Activated T-cell treated with anti-CD3 and anti-CD28 coated beads, Interleukin-2, amount 50 U/mL, for 72 hours (primary cell): ENCODE measurements at regions not wholly inside any gene's neighbourhood (a gene's known extent, or its start where the extent isn't known, plus 50 kb on each side); places are given as distances from the start of the nearest gene placed in this dataset.
"Not testable (repeated sequence)": the region's sequence is repeated elsewhere in the genome, so short reads cannot be mapped to it uniquely, and the experiment has no call there.

ENCODE experiments used
- ATAC-seq, 2 donors: fragments of 150-1000 bp; cut with Tn5 transposase; replicated peaks in 1 of 2; 2 replicates each; pipeline ENCODE4 v1.10.0; 2021; ENCODE audit warnings: moderate library complexity in 2 of 2, mild to moderate bottlenecking in 1 of 2
- DNase-seq, 2 donors: peaks; one replicate each; pipeline ENCODE4 v3.0.0; 2021 to 2022; ENCODE audit warnings: mixed read lengths in 1 of 2
- H3K27ac Mint-ChIP-seq: one replicate; pipeline ENCODE4 v1.8.0; 2022; ENCODE audit warnings: mild to moderate bottlenecking, moderate library complexity, mixed read lengths
- H3K27me3 Mint-ChIP-seq: one replicate; pipeline ENCODE4 v1.8.0; 2022; ENCODE audit warnings: low read depth, mixed read lengths
- H3K36me3 Mint-ChIP-seq, 2 donors: one replicate each; pipeline ENCODE4 v1.8.0; 2022; ENCODE audit warnings: mixed read lengths in 2 of 2, mild to moderate bottlenecking in 1 of 2; ENCODE audit not compliant: insufficient read depth in 2 of 2
- H3K4me1 Mint-ChIP-seq: one replicate; pipeline ENCODE4 v1.8.0; 2022; ENCODE audit warnings: low read depth, mixed read lengths
- H3K4me3 Mint-ChIP-seq, 2 donors: one replicate each; pipeline ENCODE4 v1.8.0; 2022; ENCODE audit warnings: mild to moderate bottlenecking in 2 of 2, mixed read lengths in 2 of 2, moderate library complexity in 2 of 2
- H3K9me3 Mint-ChIP-seq, 2 donors: one replicate each; pipeline ENCODE4 v1.8.0; 2022; ENCODE audit warnings: mixed read lengths in 2 of 2

DNA sequence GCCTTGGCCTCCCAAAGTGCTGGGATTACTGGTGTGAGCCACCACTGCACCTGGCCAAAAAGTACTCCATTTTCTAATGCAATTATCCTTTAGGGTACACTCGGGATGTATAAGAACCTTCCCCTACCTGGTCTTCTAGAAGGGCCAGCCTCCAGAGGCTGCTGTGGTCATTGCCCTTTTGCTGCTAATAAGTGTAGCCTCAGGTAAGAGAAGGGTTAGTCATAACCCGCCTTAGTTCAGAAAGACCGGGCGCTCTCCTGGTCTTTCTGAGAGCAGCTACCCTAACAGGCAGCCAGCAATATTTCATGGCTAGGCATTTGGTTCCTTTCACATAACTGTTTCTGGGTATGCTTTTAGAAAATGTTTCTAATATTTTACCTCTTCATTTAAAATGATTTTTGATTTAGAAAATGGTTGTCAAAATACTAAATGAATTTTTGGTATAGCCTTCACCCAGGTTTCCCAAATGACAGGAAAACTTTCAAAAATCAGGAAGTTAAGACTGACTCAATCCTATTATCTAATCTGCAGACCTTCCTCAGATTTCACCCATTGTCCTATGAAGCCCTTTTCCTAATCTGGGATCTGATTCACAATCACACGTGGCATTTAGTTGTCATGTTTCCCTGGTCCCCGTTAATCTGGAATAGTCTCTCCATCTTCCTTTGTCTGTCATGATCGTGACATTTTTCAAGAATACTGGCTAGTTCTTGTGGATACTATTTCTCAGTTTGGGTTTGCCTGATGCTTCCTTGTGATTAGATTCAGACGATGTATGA is 479.0 kb downstream of the SIPA1L2 start:
- no peak for ATAC-seq
- H3K36me3 Mint-ChIP-seq: peaks cover 0 to under 1% of the 10 kb centered on the region in 2 donors
- no peak overlapping the region for H3K4me3 Mint-ChIP-seq
- H3K4me1 Mint-ChIP-seq: no peaks in the 10 kb centered on the region
- peaks cover 0 to 1% of the 10 kb centered on the region in 2 donors for H3K9me3 Mint-ChIP-seq
- no peak for DNase-seq
- H3K27ac Mint-ChIP-seq: no peak overlapping the region
- H3K27me3 Mint-ChIP-seq: peaks cover 27% of the 10 kb centered on the region

GRCh38 chr1:232149287-232150201 is 480.4 kb downstream of the SIPA1L2 start:
- Mint-ChIP-seq H3K4me1 (no peaks in the 10 kb centered on the region), H3K27me3 (peaks cover 27% of the 10 kb centered on the region), H3K27ac (no peak overlapping the region), H3K4me3 (no peak overlapping the region), H3K9me3 (no peaks in the 10 kb centered on the region), H3K36me3 (no peaks in the 10 kb centered on the region)
- ATAC-seq (no peak), DNase-seq (no peak)

DNA sequence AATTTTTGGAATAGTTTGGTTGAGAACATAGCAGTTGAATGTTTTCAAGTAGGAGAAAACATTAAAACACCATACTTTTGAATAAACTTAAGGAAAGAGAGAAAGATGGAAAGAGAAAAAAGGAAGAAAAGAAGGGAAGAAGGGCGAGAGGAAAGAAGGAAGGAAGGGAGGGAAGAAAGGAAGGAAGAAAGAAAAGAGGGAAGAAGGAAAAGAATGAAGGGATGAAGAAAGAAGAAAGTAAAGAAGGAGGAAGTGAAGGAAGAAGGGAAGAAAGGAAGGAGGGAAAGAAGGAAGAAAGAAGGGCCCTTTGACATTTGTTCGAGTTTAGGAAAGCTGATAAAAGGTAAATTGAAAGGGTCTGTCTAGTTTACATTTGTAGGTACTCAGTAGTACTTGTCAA is 482.7 kb downstream of the SIPA1L2 start:
- no peaks in the 10 kb centered on the region for H3K9me3 Mint-ChIP-seq
- no peaks in the 10 kb centered on the region for H3K4me1 Mint-ChIP-seq
- peaks cover 27% of the 10 kb centered on the region for H3K27me3 Mint-ChIP-seq
- H3K27ac Mint-ChIP-seq: no peak overlapping the region
- ATAC-seq (no peak), DNase-seq (no peak)
- H3K36me3 Mint-ChIP-seq: no peaks in the 10 kb centered on the region
- H3K4me3 Mint-ChIP-seq: no peak overlapping the region

DNA sequence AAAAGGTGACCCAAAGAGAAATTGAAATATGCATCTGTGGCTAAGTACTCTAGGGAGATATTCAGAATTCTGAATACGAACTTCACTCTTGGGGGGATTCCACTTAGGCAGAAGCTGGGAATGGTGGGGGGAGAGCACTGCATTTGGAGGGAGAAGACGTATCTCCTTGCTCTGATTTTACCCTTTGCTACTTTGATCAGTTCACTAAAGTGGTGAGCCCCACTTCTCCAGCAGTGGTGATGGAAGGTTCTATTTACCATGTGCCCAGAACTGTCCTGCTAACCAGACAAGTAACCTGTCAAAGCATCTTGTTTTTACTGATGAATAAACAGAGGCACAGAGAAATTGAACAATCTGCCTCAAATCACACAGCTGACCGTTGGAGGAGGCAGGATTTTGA is 483.4 kb downstream of the SIPA1L2 start:
- Mint-ChIP-seq H3K36me3 (no peaks in the 10 kb centered on the region), H3K4me1 (no peaks in the 10 kb centered on the region), H3K27me3 (peaks cover 27% of the 10 kb centered on the region), H3K9me3 (no peaks in the 10 kb centered on the region), H3K27ac (no peak overlapping the region), H3K4me3 (no peak overlapping the region)
- ATAC-seq: no peak
- DNase-seq: no peak

GRCh38 chr1:232145768-232146167 is 484.2 kb downstream of the SIPA1L2 start:
- peaks cover 27% of the 10 kb centered on the region for H3K27me3 Mint-ChIP-seq

GRCh38 chr1:232144696-232145230 is 485.2 kb downstream of the SIPA1L2 start:
- Mint-ChIP-seq H3K4me1 (no peaks in the 10 kb centered on the region), H3K27ac (no peak overlapping the region), H3K9me3 (peaks cover 0 to 2% of the 10 kb centered on the region in 2 donors), H3K27me3 (peaks cover 27% of the 10 kb centered on the region), H3K36me3 (no peaks in the 10 kb centered on the region), H3K4me3 (no peak overlapping the region)
- ATAC-seq (no peak), DNase-seq (no peak)

More at GRCh38 chr1:232145768-232146167, 484.2 kb downstream of the SIPA1L2 start:
- DNase-seq (no peak), ATAC-seq (no peak)
- Mint-ChIP-seq H3K9me3 (peaks cover 0 to 1% of the 10 kb centered on the region in 2 donors), H3K36me3 (no peaks in the 10 kb centered on the region), H3K4me3 (no peak overlapping the region), H3K27ac (no peak overlapping the region), H3K4me1 (no peaks in the 10 kb centered on the region)

DNA sequence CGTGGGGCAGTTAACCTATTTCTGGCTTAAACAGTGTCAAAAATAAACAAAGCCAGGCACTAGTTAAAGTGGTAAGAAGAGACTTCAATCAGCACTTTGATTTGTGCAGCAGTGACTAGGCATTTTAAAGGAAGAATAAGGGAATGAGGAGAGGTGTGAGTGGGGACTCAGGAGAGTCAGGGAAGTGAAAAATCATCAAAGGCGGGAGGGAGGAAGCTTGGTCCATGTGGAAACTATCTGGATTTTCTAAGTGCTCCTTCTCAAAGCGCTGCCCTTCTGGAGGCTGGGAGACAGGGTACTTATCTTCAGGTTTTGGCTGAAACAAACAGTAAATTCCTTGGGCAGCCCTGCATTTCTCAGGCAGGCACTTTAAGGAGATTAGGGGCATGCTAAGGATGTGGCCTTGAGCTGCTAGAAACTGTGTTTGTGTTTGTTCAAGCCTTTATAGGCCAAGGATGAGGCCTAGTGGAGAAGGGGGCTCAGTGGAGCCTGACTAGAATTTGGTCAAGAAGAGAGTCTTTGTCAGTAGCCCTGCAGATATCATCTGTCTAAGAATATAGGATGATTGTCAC is 486.5 kb downstream of the SIPA1L2 start:
- ATAC-seq: no peak
- DNase-seq: no peak
- Mint-ChIP-seq H3K27ac (no peak overlapping the region), H3K9me3 (peaks cover 1 to 3% of the 10 kb centered on the region in 2 donors), H3K27me3 (peaks cover 20% of the 10 kb centered on the region), H3K4me3 (no peak overlapping the region), H3K4me1 (no peaks in the 10 kb centered on the region), H3K36me3 (no peaks in the 10 kb centered on the region)

GRCh38 chr1:232142403-232143314 is 487.3 kb downstream of the SIPA1L2 start:
- DNase-seq: no peak
- Mint-ChIP-seq H3K27ac (no peak overlapping the region), H3K27me3 (peaks cover 14% of the 10 kb centered on the region), H3K9me3 (peaks cover 1 to 3% of the 10 kb centered on the region in 2 donors), H3K4me1 (no peaks in the 10 kb centered on the region), H3K4me3 (no peak overlapping the region), H3K36me3 (no peaks in the 10 kb centered on the region)
- no peak for ATAC-seq

DNA sequence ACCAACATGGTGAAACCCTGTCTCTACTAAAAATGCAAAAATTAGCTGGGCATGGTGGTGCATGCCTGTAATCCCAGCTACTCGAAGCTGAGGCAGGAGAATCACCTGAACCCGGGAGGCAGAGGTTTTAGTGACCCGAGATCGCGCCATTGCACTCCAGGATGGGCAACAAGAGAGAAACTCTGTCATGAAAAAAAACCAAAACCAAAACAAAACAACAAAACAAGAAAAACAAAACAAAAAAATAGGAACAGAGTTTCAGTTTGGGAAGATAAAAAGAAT is 488.8 kb downstream of the SIPA1L2 start:
- H3K4me1 Mint-ChIP-seq, H3K9me3 Mint-ChIP-seq, H3K27ac Mint-ChIP-seq, DNase-seq, H3K4me3 Mint-ChIP-seq, H3K36me3 Mint-ChIP-seq, H3K27me3 Mint-ChIP-seq, ATAC-seq: not testable (repeated sequence)

DNA sequence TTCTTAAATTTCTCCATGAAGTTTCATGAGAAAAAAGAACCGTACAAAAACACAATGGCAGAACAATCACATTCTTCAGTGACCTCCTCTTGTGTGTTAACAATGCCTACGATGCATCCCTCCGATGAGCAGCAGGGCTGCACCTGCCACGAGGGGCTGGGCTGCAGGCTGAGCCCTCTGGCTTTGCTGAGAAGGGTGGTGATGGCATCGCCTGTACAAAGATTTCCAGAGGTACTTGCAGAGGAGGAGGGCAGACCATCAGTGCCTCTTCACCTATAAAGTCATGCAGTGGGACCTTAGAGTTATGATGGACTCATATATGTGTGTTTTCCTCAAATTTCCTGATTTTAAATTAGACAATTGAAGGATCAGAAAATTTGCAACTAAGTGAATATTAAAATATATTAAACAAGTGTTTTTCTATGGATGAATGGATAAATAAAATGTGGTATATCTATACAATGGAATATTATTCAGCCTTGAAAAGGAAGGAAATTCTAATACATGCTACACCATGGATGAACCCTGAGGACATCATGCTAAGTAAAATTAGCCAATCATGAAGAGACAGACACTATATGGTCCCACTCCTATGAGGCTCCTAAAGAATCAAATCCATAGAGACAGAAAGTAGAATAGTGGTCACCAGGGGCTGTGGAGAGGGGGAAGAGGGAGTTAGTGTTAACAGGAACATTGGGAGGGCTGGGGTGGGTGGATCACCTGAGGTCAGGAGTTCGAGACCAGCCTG is 489.3 kb downstream of the SIPA1L2 start:
- H3K36me3 Mint-ChIP-seq: no peaks in the 10 kb centered on the region
- DNase-seq (no peak), ATAC-seq (no peak)
- H3K27me3 Mint-ChIP-seq: no peaks in the 10 kb centered on the region
- peaks cover 1 to 3% of the 10 kb centered on the region in 2 donors for H3K9me3 Mint-ChIP-seq
- no peaks in the 10 kb centered on the region for H3K4me1 Mint-ChIP-seq
- H3K27ac Mint-ChIP-seq: no peak overlapping the region
- no peak overlapping the region for H3K4me3 Mint-ChIP-seq

GRCh38 chr1:232139444-232139843 is 490.5 kb downstream of the SIPA1L2 start:
- no peaks in the 10 kb centered on the region for H3K4me1 Mint-ChIP-seq
- H3K27ac Mint-ChIP-seq: no peak overlapping the region
- H3K27me3 Mint-ChIP-seq: no peaks in the 10 kb centered on the region
- H3K9me3 Mint-ChIP-seq: peaks cover 1 to 3% of the 10 kb centered on the region in 2 donors
- H3K4me3 Mint-ChIP-seq: no peak overlapping the region
- no peak for DNase-seq
- H3K36me3 Mint-ChIP-seq: no peaks in the 10 kb centered on the region
- no peak for ATAC-seq

DNA sequence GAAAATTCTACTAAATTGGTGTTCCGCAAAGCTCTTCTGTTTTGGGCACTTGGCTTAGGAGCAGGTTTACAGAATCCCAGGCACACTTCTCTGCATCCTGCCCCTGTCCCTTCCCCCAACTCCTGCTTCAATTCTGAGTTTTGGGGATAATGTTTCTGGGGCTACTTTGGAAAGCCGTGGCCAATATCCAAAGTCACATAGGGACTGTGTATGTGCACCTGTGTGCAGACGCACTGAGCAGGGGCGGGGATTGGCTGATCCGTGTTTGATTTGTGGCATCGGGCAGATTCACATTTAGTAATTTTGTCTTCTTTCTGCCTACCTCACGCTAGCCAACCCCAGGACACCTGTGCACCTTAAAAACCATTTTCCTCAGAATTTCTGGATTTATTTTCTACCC is 491.9 kb downstream of the SIPA1L2 start:
- ATAC-seq (no peak), DNase-seq (no peak)
- H3K36me3 Mint-ChIP-seq: no peaks in the 10 kb centered on the region
- H3K27me3 Mint-ChIP-seq: peaks cover 5% of the 10 kb centered on the region
- H3K27ac Mint-ChIP-seq: no peak overlapping the region
- H3K4me1 Mint-ChIP-seq: no peaks in the 10 kb centered on the region
- H3K4me3 Mint-ChIP-seq: no peak overlapping the region
- peaks cover 1 to 3% of the 10 kb centered on the region in 2 donors for H3K9me3 Mint-ChIP-seq
